EH (cell line): ENCODE measurements at regions not wholly inside any gene's neighbourhood (a gene's known extent, or its start where the extent isn't known, plus 50 kb on each side); places are given as distances from the start of the nearest gene placed in this dataset.

Experiments used
- DNase-seq: peaks from one replicate; pipeline ENCODE4 v3.0.0-alpha.2; 2015; ENCODE audit warnings: low read depth

DNA sequence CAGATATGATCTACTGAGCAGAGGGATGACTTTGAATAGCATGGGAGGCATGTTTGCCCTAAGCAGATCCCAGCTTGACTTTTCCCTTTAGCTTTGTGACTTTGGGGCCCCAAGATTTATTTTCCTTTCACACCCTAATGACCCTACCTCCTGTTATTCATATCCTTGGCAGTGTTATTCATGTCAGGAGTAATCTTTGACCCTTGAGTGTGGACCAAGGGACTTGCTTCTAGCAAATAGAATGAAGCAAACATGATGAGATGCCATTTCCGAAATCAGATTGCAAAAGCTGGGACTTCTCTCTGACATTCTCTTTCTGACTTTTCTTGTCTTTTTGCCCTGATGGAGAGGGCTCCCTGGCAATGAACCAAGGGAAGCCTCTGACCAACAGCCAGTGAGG lies 415.4 kb upstream of the PROK2 start:
- DNase-seq: no peak

DNA sequence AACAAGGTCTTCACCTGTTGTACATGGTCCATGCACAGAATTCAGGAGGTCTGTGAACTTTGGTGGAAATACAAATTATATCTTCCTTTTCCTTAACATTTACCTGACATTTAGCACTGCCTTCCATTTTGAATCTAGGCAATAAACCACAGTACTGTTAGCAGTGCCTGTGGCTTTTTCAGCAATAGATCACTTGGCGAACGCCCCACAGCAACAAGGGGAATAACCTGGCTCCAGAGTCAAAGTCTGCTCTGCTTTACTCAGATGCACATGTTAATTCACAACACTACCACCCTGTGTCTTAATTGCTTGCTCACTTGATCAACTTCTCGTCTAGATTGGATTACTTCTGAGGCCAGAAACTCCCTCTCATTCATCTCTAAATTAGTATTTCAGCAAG lies 414.6 kb upstream of the PROK2 start:
- DNase-seq: no peak

DNA sequence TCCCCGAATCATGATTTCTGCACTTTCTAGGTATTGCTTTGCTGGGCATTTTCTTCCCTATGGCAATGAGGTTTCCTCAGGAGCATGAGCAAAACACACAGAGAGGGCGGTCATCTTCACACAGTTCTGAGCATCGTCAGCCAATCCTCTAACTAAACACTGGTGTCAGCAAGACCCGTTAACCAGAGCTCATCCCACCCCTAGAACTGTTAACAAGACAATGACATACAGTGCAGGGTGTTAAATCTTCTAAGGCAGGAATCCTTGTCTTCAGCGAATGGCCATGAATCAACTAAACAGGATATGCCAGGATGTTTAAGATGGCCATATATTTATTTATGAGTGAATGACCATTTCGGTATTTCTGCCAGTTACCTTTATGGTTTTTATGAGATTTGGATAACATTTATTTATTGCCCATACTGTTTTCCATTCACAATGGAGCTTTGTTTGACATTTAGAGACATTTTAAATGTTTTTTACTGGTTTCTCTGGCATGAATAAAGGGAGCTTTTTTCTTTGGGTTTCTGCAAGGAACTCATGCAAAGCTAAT lies 411.5 kb upstream of the PROK2 start:
- DNase-seq: no peak

GRCh38 chr3:72195895-72196294 lies 410.9 kb upstream of the PROK2 start:
- DNase-seq: no peak

GRCh38 chr3:72194458-72194857 lies 409.5 kb upstream of the PROK2 start:
- DNase-seq: no peak

DNA sequence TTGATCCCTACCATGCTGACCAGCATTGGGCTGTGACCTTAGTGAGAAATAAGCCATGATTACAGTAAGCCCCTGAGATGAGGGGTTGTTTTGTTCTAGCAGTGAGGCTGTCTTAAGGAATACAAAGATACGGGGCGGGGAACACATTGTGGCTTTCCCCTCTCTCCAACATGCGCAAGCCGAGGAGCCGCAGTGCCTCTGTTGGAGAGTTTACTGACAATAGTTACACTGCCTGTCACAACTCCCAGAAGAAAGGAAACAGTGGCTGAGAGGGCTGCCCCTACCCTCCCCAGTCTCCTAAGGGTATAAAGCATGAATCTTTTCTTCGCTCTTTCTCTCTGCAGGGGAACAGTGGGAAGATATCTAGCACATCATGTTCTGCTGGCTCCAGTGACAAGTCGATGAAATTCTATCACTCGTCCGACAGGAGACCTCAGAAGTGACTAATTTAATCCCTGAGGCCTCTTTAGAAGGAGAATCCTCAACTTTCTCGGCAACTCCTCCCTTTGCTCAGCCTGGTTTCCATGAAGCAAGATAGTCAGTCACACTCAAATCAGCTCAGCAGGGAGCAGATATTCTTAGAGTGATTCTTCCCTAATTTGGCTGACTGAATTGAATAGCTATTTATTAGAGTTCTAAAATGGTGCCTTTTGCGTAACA lies 409.0 kb upstream of the PROK2 start:
- DNase-seq: peak; percentile 51

GRCh38 chr3:72192572-72192971 lies 407.6 kb upstream of the PROK2 start:
- DNase-seq: no peak

GRCh38 chr3:72191209-72191960 lies 406.4 kb upstream of the PROK2 start:
- no peak for DNase-seq

GRCh38 chr3:72190050-72190449 lies 405.1 kb upstream of the PROK2 start:
- no peak for DNase-seq

- no peak for DNase-seq
Observed at GRCh38 chr3:72189339-72189738, 404.4 kb upstream of the PROK2 start.

GRCh38 chr3:72188536-72188935 lies 403.6 kb upstream of the PROK2 start:
- DNase-seq: no peak

GRCh38 chr3:72187131-72187530 lies 402.2 kb upstream of the PROK2 start:
- DNase-seq: no peak

DNA sequence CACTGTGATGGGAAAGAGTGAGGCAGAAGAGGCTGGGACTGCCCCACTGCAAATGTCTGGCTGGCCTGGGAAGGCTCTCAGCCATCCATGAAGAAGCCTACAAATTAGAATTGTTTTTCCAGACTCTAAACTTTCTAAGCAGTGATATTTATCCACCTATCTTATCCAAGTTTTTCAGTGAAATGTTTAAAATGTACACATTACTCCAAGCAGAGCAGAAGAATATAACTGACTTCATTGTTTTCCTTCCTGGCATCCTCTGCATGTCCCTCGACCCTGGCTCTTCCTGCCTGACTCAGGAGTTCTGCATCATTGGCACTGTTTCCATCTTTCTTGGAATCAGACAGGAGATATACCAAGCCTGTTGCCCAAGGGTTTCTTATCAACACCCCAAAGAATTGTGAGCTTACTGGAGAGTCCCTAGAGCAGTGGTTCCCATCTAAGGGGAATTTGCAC lies 401.5 kb upstream of the PROK2 start:
- DNase-seq: peak; percentile 37

DNA sequence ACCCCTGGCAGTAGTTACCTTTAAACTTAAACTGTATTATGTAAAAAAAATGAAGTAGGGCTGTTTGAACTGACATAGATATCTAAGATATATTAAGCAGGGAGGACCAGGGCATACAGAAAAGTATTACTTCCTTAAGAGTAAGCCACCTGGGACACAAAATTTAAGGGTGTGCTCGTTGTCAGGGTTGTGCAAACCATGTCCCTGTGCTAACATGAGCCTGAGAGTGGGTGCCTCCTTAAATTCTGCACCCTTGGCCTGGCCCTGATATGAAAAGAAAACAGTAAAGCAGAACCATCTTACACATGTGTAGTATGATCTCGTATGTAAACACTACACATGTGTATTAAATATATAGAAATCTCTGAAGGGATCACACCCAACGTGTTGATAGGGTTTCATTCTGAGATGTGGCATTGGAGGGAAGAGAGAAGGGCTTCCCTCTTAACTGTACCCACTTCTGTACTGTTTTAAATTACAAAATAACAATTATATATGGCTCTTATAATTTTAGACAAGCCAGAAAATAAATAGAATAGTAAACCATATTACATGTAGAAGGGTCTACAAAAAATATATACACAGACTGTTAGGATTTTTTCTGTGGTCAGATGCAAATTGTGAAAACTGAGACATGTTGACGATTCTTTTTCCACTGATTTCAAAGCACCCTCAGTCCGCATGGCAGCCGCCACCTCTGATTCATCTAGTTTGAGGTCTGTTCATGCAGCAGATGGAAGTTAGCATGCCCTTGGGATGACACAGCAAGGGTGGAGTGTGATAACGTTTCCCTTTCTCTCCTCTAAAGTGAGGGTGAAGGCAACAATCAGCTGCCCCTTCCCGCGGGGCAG lies 400.8 kb upstream of the PROK2 start:
- DNase-seq: peak; percentile 58

DNA sequence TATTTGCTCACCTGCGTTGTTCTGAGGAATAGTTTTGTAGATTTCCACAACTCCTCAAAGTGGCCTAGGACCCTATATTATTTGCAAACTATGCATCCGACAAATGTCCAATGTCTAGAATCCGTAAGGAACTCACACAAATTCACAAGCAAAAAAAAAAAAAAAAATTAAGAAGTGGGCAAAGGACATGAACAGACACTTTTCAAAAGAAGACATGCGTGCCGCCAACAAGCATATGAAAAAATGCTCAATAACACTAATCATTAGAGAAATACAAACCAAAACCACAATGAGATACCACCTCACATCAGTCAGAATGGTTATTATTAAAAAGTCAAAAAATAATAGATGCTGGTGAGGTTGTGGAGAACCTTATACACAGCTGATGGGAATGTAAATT lies 398.5 kb upstream of the PROK2 start:
- no peak for DNase-seq

DNA sequence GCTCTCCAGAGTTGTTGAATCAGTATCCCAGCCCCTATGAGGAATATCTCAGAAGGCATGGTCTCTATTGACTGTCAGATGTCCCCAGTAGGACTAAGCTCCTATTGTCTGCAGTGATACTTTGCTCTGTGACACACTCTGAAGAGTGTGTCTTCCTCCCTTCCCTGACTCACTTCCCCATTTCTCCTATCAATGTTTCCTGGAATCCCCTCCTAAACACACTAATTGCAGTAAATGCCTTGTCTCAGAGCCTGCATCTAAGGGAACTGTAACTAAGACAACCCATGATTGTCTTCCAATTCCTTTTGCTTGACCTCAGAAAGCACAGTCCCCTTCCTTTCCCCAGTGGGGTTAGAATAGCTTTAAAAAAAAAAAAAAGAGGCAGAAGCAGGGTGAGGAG lies 397.3 kb upstream of the PROK2 start:
- no peak for DNase-seq

- DNase-seq: no peak
Observed at GRCh38 chr3:72181251-72181650, 396.3 kb upstream of the PROK2 start.

DNA sequence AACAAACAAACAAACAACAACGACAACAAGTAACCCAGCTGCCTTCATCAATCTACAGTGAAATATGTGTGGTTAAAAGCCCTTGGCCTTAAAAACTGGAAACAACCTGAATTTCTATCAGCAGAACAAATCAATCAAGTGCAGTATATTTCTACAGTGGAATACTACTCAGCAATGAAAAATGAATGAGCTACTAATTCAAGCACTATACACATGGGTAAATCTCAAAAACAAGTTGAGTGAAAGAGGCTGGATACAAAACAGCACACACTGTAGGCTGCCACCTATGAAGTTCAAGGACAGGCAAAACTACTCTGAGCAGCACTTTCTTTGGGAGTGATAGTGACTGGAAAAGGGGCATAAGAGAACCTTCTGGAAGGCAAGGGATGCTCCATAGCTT lies 395.5 kb upstream of the PROK2 start:
- DNase-seq: no peak

GRCh38 chr3:72179107-72179464 lies 394.1 kb upstream of the PROK2 start:
- DNase-seq: no peak

- no peak for DNase-seq
Observed at GRCh38 chr3:72178463-72179106, 393.6 kb upstream of the PROK2 start.

DNA sequence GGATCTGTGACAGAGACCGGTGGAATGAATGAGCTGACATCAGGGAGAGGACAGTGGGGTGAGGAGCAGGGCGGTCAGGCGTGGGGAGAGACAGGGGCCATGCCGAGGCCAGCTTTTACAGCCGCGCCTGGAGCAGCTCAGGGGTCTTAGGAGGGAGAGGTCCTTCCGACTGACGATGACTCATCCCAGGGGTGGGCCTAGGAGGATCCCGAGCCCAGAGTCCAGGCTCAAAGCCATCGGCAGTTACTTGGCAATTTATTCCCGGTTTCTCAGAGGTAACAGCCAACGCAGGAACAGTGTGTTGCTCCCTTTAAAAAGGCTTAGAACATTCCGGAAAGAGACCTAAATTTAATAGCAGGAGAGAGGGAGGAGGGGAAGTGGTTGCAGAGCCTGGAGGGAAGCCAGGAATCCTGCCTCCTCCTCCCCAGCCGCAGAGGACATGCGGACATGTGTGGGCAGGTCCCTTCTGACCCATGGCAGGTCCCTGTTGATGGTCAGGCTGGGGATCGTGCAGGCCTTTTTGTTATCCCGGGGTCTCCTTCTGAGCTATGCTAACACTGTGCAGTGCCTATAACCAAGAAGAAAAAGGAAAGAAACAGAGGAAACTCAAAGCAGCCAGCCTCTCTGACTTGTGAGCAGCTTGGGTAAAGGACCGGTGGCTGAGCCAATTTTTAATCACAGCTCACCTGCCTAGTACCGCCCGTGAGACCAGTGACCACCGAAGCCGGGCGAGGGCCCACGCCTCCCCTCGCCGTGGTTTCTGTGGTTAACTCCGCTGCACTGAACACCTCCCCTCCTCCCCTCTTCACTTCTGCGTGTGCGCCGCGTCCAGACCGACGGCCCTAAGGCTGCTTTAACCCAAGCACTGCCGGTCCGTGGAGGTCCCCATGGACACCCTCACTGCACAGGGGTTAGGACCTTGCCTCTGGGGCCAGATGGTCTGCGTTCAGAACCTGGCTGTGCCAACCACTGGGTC lies 392.4 kb upstream of the PROK2 start:
- DNase-seq: peak; percentile 70
